GM10266 (cell line): ENCODE measurements at regions not wholly inside any gene's neighbourhood (a gene's known extent, or its start where the extent isn't known, plus 50 kb on each side); places are given as distances from the start of the nearest gene placed in this dataset.

Experiments
- DNase-seq: peaks from one replicate; pipeline ENCODE4 v3.0.0; 2012; ENCODE audit errors: extremely low spot score
- CTCF ChIP-seq: IDR thresholded peaks from 2 replicates; pipeline ENCODE4 v1.5.1; 2012; ENCODE audit warnings: mild to moderate bottlenecking, low read depth; ENCODE audit not compliant: control insufficient read depth, insufficient read depth; ENCODE audit errors: missing control alignments

GRCh38 chr20:39106791-39107190 lies 144.6 kb downstream of the DHX35 start:
- DNase-seq: no peak
- TF ChIP-seq CTCF: no peak

DNA sequence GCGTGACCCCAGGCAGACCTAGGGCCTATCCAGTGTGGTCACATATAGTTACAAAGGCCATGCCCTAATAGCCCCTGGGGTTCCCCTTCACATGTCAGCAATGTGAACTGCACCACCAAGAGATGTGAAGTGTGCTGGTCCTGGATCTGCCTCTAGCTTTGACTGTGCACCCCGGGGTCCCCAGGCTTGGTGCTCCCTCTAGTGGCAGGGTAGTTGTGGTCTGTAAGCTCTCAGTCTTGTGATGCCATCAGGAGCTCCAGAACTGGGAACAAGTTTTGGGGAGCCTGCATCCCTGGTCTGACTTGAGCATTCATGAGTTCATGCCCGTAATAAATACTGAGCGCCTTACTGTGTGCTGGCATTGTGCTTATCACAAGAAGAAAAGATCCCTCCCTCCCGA lies 143.4 kb downstream of the DHX35 start:
- TF ChIP-seq CTCF: no peak
- DNase-seq: no peak

GRCh38 chr20:39103732-39104131 lies 141.6 kb downstream of the DHX35 start:
- DNase-seq: no peak
- no peak for TF ChIP-seq CTCF

- DNase-seq: no peak
- no peak for TF ChIP-seq CTCF
Measured at GRCh38 chr20:39103305-39103704, 141.2 kb downstream of the DHX35 start.

- TF ChIP-seq CTCF: no peak
- no peak for DNase-seq
Measured at GRCh38 chr20:39101895-39102294, 139.8 kb downstream of the DHX35 start.

DNA sequence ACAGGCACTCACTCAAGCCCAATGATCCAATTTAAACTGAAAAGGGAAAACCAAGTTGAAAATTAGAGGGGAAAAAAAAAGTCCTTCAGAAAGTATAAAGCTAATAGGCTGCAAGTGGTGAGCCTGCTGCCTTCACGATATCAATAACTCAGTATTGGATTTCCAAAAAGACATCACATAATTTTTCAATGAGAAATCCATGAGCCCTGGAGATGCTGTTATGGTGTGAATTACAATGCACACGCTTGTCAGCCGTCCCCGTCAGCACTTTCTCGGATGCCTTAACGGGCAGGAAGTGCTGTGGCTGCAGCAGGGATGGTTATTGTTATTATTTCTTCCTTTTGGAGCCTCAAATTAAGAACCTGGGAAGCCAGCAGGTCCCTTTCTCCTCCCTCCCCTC lies 138.5 kb downstream of the DHX35 start:
- no peak for TF ChIP-seq CTCF

GRCh38 chr20:39097889-39098288 lies 135.7 kb downstream of the DHX35 start:
- no peak for DNase-seq
- TF ChIP-seq CTCF: no peak

More for the DNA sequence above, 138.5 kb downstream of the DHX35 start:
- DNase-seq: no peak
